A204.1 (cell line): ENCODE measurements at regions not wholly inside any gene's neighbourhood (a gene's known extent, or its start where the extent isn't known, plus 50 kb on each side); places are given as distances from the start of the nearest gene placed in this dataset.
A peak's percentile ranks its signal among the peaks of the same experiment; 100 is the strongest.
"Not testable (repeated sequence)": the region's sequence is repeated elsewhere in the genome, so short reads cannot be mapped to it uniquely, and the experiment has no call there.

Source experiments
- FAIRE-seq: peaks from 2 replicates; lab custom pipeline; 2012; peaks lifted over from hg19 to GRCh38; lab: Jason Lieb, UNC

DNA sequence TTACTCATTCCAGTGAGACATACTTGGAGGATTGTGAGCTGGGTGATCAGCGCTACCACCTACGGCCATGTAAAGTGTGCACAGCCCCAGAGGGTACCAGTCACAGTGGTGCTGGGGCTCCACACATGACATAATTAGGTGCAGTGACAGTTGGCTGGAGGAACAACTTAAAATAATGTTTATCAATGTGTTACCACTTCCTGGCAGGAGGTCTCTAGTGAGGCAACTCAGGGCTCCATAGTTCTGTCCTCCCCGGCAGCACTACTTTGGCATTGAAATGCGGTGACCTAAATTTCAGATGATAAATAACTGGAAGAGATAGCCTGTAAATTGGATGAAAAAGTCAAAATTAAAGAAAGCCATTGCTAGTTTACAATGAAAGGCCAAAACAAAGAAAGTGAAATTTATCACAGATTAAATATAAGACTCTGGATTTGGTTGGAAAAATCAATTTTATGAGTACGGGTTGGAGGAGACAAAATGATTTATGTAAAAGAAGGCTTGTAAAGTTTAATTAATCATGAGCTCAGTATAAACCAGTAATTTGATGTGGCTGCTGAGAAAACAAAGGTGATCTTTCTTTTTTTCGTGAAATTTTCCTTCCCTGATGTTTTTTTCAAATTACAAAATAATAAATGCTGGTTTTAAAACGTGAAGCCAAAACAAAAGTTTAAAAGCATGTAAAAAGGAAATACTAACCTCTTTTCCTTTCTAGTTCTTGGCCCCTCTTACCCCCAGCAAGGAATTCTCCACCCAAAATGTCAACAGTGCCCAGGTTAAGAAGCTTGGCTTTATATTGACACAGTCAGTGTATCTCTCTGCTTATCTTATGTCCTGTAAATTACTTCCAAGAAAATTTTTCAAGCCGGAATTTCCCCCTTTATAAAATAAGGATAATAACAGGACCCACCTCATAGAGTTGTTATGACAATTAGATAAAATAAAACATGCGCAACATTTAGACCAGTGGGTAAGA, 126.7 kb upstream of the NOX3 start:
- FAIRE-seq, result no peak

DNA sequence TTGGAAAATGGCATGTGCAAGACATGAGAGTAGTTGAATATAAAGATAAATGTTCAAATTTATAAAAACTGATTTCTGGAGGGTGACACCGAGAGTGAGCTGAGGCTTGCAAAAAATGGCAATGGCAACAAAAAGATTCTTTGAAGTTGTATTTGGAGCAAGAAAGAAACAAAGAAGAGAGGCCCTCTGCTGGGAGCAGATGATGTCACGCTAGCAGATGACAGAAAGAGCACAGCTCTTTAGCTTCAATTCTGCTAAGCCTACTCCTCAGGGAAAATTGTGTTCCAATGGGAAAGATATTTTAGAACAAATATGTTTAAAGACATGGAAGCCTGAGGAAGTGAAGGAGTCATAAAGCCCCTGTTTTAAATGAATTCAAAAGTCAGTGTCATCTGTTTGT, 125.3 kb upstream of the NOX3 start:
- FAIRE-seq, result no peak

DNA sequence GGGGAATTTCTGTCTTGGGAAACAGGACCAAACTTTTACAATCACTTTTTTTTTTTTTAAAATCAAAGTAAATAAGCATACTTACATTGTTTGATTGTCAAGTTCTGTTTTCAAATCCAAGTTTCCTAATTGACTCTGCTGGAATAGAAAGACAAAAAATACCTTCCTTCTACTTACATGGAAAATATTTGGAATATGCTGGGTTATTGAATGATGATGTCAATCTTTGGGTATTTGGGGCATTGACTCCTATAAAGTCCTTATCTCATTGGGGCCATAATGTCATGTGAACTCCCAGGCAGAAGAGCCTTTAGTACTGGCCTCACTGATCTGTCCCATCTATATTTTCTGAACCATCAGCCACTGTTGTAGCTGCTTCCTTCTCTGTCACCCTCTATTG, 122.6 kb upstream of the NOX3 start:
- FAIRE-seq, result no peak

DNA sequence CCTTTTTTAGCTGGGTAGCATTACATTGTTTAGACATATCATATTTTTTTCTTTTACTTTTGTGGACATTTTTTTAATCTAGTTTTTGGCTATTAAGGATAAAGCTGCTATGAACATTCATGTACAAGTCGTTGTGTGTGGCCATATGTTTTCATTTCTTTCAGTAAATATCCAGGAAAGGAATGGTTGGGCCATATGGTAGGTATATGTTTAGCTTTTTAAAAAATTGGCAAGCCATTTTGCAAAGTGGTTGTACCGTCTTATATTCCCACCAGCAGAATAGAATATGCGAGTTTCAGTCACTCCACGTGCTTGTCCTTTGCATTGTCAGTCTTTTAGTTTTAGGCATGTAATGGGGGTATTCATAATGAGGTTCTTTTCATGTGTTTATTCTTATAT, 106.3 kb upstream of the NOX3 start:
- FAIRE-seq, result no peak

DNA sequence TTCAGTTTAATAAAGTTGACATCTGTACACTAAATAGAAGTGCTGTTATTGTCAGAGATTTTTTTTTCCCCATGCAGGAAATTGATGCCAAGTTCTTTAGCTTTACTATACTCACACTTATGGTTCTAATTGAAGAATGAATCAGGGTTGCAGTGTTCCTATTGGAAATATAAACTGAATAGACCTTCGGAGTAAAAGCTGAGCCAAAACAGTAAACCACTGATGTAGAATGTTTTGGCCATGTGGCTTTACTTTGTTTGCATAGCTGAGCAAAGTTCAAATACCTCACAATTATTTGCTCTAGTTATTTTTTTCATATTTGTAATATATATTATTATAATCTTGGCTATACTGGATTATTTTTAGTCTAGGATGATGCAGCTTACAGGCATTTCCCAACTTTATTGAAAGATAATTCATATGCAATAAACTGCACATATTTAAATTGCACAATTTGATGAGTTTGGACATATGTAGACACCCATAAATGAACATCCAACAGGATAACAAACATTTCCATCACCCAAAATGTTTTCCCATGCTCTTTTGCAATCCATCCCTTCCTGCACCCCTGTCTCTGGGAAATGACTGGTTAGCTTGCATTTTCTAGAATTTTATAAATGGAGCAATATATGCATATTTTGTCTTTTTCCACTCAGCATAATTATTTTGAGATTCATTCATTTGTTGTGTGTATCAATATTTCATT, 105.8 kb upstream of the NOX3 start:
- no peak for FAIRE-seq

DNA sequence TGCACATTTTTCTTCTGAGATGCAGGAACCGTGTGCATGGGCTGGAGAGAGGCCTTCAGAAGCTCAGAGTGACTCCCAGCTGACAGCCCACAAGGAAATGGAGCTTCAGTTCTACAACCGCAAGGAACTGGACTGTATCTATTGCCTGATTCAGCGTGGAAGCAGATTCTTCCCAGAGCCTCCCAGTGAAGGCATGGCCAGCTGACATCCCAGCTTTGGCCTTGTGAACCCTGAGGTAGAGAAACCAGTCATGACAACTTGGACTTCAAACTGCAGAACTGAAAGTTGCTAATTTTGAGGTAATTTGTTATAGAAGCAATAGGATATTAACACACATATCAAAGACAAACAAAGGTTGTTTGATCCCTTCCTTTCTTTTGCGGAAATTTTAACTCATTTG, 94.3 kb upstream of the NOX3 start:
- no peak for FAIRE-seq

DNA sequence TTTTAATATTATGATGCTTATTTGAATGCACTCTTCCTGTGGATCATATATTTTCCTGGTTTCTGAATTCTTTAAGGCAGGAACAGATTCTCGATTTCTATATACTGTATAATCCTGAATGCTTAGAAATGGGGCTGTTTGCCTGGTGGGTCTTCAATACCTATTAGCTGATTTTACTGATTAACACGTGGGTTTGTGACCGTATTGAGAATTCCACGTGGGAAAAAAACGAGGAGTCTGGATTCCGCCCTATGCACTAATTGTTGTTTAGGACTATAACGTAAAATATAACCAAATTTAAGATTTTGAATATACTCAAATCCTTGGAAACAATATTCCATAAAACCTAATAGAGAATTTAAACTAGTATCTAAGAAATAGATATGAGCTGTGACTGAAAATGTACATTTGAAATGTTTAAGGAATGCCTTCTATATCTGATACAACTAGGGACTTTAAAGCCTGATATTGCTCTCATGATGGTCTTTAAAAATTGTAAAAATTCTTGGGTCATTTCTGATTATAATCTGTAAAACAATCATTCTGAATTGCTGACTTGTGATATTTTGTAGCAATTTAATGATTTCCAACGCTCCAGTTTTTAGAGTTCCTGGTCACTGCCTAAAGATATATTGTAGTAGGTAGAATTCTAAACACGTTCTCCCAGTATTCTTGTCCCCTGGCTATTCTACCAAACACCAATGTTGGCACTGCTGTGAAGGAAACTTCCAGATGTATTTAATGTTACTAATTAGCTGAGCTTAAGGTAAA, 93.6 kb upstream of the NOX3 start:
- no peak for FAIRE-seq

DNA sequence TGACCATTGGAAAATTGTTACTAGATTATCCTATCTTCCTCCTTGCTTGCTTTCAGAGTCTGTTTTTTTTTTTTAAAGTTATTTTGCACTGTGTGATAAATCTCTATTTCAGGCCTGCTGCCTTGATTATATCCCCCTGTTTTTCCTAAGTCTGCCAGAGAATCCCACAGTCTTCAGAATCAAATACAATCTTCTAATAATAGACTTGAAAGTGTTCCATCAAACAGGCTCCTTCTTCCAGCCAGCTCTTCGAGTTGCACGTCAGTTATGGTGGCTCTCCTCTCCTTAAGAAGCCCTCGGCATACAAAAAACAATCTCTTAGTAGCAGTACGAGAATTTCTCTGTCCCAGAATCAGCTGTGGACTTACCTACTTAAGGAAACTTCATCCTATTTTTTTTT, 92.9 kb upstream of the NOX3 start:
- FAIRE-seq, result no peak

DNA sequence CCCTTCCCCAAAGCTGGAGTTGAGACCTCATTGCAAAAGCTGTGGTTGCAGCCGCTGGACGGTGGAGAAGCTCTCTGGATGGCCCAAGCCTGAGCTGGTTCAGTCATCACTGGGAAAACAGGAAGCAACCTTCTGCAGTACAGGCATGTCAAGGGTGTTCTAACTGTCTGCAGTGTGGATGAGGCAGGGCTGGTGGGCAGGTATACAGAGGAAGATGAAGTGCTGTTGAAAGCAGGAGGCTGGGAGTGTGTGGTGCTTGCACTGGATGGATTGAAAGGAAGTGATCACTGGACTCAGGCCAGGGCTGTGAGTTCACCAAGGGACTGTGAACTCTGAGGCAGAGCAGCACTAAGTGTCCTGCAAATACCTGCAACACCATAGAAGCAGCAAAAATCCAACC, 89.0 kb upstream of the NOX3 start:
- no peak for FAIRE-seq

DNA sequence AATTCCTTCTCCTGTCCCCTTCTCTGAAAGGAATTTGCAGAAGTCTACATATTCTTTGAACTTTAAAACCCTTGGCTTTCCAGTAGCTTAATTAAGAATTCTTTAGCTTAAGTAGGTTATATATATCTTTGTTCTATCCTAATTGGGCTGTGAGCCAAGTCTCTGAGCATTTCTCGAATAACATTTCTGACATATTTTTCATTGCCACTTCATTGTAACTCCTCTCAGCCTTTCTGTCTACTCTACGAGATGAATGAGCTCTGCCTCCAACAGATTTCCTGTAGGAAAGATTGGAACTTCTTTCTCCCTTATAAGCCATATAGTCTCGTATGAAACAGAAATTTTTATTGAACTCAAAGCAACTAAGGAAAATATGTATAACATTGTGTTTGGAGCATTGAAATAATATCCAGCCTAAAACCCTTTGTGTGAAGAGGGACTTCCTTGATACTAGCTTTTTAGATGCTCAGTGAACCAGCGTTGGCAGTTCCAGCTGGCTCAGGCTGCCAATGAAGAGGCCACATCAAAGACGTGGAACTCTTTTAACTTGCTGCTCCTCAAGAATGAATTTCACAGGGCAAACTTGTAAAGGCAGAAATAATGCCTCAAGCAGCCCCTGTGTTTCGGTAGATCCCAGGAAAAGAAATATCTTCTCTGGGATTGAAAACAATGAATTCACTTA, 87.7 kb upstream of the NOX3 start:
- FAIRE-seq, result no peak

DNA sequence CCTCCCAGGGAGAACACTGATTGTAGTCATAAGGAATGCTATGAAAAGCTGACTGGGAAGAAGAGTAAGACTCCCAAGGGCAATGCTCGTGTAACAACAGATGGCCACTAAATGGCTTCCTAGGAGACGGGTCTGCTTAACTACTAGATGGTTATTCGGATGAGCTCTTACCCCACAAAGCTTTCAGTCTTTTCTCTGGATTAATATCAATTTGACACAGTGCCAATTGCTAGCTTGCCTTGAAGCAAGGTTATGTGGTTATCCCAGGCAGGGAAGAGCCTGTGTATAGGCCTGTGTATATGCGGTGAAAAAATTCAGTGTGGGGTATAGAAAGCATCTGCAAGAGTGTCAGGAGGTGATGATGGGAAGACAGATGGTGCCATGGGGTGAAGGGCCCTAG, 86.4 kb upstream of the NOX3 start:
- no peak for FAIRE-seq

DNA sequence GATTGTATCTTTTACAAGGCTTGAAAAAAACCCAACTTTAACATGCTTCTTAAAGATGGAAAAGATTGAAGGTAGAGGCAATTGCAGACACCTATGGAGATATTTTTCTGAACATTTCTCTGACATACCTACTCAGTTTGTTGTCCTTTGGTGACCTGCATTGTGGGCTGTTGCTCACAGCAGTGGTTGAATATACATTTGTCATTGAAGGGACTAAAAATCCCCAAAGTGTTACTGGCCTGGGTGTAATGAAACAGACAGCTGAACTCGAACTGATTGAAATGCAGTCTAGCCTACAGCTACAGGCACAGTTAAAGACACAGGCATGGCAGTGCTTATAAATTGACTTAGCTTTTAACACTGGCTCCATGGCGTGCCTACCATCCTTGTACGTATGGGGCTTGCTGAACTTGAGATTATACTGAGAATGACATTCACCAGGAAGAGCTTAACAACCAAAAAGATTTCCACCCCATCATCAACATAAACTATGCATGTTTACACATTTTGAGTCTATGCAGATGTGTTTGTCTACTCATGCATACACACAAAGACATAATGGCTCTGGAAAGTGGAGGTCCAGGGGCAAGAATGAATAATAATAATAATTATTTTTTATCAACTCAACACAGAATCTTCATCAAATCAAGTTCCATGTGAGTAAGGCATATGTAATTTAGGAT, 83.2 kb upstream of the NOX3 start:
- FAIRE-seq, result no peak

DNA sequence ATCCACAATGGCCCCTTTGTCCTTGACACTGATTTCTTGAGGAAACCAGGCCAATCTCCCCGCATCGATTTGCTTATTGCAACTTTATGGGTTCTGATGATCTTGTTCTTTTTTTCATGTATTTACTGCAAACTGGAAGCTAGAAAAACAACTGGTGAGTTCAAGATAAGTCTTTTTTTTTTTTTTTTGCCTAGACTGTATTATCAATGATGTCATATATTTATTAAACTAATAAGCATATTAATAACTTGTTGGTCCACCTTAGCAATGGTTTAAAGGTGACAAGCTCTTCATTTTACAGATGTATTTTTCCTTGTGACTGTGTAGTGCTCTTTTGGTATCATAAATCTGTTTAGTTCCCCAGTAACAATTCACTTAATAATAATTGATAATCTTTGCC, 79.0 kb upstream of the NOX3 start:
- FAIRE-seq, result no peak

DNA sequence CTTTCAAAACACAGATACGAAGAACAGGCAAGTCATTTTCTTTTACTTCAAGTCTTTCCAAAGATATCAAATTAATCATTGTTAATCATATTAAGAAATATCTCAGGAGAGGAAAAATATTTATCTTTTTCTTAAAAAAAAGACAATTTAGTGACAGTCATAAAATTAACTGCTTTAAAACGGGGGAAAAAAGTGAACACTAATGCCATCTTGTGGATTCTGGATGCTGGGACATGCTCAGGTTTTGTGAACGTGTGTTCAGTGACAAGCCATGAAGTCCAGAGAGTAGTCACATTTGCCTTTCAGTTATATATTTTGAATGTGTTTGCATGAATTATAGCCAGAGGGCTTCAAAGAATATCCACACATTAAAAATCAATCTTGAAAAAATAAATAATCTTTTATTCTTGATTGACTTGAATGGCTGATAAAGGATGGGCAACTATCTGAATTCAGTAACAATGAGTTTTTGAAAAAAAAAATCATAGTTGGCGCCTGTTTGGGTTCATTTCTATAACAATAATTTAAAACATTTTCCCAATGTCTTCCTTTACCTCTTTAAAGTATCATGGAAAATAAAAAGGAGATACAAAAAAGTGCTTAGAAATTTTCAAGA, 74.7 kb upstream of the NOX3 start:
- peak; percentile 99 for FAIRE-seq

DNA sequence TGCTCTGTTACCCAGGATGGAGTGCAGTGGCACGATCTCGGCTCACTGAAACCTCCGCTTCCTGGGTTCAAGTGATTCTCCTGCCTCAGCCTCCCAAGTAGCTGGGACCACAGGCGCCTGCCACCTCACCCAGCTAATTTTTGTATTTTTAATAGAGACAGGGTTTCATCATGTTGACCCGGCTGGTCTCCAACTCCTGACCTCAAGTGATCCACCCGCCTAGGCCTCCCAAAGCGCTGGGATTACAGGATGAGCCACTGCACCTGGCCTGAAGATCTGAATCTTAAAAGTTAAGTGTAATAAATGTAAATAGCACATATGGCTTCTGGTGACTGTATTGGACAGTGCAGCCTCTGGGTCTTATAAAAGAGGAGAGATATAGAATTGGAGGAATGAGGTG, 74.2 kb upstream of the NOX3 start:
- not testable (repeated sequence) for FAIRE-seq

DNA sequence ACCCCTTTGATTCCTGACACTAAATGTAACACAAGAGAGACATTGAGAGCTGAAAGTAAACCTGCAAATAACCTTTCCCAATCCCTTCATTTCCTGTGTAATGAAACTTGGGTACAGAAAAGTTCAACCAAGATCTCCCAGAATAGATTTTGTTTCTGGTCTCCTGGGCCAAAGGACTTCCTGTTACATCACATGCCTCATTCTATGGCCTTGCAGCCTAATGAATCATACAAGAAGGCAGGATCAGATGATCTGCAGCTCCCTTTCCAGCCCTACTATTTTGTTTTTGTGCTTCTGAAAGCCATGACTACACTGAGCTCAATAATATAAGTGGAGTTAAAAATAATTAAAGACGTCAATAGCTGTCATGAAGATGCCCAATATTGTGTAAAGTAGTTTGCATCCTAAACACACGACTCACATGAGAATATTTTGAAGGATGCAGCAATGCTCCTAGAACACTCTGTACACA, 73.4 kb upstream of the NOX3 start:
- no peak for FAIRE-seq

DNA sequence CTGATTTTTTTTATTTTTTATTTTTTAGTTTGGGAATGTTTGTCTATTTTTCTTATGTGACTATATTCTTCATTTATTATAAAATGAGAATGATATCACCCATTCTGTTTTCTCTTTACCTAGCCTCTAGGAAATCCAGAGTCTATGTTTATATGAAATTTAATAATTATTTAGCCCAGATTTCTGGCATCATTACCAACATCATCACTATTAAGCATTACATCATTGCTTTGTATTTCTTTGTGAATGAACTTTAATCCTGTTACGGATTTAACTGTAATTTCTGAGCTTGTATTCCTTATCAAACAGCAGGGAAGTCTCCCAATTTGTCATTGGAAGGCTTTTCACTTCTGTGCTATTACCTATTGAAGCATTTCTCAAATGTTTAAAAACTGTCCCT, 72.7 kb upstream of the NOX3 start:
- FAIRE-seq, result peak; percentile 48

DNA sequence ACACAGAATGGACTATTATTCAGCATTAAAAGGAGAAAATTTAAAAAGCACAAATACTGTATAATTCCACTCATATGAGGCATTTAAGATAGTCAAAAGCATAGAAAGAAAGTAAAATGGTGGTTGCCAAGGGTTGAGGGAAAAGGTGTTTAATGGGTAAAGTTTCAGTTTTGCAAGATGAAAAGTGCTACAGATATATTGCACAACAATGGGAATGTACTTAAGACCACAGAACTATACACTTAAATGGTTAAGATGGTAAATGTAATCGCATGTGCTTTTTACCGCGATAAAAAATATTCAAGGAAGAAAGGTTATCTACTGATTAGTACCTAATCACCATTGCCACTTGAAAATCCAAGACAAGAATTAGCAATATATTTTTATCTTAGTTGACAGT, 71.8 kb upstream of the NOX3 start:
- FAIRE-seq, result no peak

DNA sequence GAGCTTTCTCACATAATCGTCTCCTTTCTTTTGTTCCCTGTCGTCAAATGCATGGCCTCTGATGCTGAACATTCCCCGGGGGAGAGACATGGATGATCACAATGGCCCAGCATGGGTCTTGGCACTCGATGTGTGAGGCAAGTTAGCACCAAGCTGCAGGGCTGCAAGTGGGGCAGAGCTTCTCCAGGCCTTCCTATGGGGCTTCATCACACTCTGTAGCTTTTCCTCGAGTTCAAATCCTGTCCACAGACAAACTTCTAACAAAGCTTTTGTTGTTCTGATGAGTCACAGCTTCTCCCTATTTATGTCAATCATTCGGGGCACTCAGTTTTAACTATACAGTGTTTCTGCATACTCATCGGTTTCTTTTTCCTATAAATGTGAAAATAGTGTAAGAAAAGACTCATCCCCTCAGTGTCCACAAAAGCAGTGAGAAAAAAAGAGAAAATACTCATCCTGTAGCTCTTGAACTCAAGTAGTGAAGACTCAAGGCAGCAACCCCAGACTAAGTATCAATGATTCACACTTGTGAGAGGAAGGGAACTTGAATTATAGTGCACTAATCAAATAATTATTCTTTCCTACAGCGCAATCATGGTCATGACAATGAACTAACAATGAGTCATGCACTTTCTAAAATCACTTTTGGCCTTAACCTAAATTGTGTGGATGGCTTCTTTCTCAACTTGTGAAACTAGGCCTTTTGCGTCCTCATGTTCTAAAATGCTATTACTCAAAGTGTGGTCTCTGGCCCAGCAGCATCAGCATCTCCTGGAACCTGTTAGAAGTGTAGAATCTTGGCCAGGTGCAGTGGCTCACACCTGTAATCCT, 68.4 kb upstream of the NOX3 start:
- no peak for FAIRE-seq

DNA sequence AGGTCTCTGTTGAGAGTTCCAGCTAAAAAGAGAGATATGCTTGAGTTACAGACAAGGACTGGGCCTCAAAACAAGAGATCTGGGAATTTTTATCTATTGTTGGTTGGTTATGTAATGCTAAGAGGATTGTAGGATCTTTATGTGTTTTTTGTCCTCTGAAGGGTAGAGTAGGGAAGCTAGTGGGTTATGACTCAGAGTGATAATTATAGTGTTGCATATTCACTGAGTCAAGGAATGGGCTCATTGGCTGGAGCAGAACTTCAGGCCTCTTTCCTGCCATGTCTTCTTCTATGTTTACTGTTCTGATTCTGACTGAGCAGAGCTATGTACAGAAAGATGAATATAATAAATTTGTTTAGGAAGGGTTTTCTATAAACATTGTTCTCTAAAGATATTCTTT, 66.1 kb upstream of the NOX3 start:
- FAIRE-seq, result no peak
